ENCODE measurements at regions not wholly inside any gene's neighbourhood (a gene's known extent, or its start where the extent isn't known, plus 50 kb on each side); places are given as distances from the start of the nearest gene placed in this dataset.
A peak's percentile ranks its signal among the peaks of the same experiment; 100 is the strongest.

DNA sequence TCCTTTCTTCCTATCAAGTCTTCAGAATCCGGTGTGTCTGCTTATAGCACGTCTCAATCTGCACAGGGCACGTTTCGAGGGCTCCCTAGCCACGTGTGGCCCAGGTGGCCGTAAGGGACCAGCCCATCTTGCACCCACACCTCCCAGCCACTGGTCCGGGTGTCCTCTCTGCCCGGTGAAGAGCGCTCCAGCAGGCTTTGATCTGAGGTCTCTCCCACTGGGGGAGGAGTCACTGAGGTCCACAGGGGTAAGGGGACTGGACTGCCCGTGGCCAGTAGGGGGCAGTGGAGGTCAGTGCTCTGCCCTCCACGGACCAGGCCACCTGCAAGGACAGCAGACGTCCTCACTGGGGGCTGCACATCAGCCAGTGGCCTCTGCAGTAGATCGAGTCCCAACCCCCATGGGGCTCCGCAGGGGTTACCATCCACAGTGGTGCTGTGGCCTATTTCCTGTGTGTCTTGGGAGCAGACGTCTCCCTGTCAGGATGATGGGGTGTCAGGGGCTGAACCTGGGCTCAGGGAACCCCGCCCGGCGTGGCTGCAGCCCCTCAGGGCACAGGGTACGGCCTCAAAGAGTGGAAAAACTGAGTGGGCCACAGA is 204.1 kb upstream of the CIBAR2 start:
- H3K4me3 ChIP-seq (ENCODE audit: low read depth, low read length), result no peak overlapping the region
- TF ChIP-seq, protein P1, sequence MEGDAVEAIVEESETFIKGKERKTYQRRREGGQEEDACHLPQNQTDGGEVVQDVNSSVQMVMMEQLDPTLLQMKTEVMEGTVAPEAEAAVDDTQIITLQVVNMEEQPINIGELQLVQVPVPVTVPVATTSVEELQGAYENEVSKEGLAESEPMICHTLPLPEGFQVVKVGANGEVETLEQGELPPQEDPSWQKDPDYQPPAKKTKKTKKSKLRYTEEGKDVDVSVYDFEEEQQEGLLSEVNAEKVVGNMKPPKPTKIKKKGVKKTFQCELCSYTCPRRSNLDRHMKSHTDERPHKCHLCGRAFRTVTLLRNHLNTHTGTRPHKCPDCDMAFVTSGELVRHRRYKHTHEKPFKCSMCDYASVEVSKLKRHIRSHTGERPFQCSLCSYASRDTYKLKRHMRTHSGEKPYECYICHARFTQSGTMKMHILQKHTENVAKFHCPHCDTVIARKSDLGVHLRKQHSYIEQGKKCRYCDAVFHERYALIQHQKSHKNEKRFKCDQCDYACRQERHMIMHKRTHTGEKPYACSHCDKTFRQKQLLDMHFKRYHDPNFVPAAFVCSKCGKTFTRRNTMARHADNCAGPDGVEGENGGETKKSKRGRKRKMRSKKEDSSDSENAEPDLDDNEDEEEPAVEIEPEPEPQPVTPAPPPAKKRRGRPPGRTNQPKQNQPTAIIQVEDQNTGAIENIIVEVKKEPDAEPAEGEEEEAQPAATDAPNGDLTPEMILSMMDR (IDR thresholded peaks at IDR 0.05; ENCODE audit: insufficient read depth, low read depth, low read length), result peak; percentile 92
- H3K36me3 ChIP-seq (ENCODE audit: control insufficient read depth, insufficient read depth, low read length), result no peaks in the 10 kb centered on the region
- ChIA-PET CTCF (interaction anchor here (0.7 kb wide), 1 partner anchor 55 kb away, joined by 3 read pairs; no protein-coding TSS in a partner anchor), POLR2A (no interaction called here)
- no peaks in the 10 kb centered on the region for H3K27me3 ChIP-seq (ENCODE audit: control insufficient read depth, insufficient read depth, low read length)
- no peak for DNase-seq (ENCODE audit: low read depth)

DNA sequence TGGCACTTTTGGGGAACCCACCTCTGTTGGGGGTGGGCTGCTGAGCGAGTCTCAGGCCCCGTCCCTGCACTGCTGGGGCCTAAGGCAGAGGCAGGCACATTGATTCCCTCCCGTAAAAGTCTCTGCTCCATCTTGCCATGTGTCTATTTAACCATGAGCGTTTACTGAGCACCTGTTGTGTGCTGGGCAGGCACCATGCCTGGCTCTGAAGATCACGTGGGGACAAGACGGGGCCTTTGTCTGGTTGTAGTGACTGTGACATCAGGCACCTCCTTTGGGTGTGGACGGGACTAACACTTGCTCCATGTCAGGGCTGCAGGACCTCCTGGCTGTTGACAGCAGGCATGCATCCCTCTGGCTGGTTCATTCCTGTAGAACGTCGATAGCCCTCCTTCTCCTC is 204.7 kb upstream of the CIBAR2 start:
- ChIA-PET CTCF (no interaction called here), POLR2A (no interaction called here)
- no peaks in the 10 kb centered on the region for H3K27me3 ChIP-seq (ENCODE audit: control insufficient read depth, insufficient read depth, low read length)
- TF ChIP-seq, protein P1 (IDR thresholded peaks at IDR 0.05; ENCODE audit: insufficient read depth, low read depth, low read length), result no peak
- no peak overlapping the region for H3K4me3 ChIP-seq (ENCODE audit: low read depth, low read length)
- DNase-seq (ENCODE audit: low read depth), result no peak
- no peaks in the 10 kb centered on the region for H3K36me3 ChIP-seq (ENCODE audit: control insufficient read depth, insufficient read depth, low read length)

DNA sequence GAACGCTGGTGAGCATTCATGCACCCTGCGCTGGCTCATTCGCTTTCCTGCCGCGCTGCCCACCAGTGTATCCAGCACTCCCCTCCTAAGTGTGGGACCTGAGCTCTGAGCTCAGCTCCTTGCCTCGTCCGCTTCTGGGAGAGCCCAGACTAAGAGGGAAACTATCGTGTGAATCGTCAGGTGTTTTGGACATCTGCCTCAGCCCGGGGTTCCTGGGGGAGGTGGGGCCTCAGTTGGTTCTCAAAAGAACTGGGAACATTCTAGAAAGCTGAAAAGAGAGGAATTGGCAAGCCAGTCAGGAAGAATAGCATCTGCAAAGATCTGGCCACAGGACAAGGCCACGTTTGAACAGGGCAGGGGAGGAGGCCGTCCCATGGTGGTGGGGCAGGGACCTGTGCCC is 205.4 kb upstream of the CIBAR2 start:
- POLR2A ChIA-PET, result no interaction called here
- CTCF ChIA-PET, result interaction anchor here (1.1 to 1.2 kb wide), 2 partner anchors 11 to 15 kb away, joined by 3 read pairs; no protein-coding TSS in a partner anchor
- no peak for DNase-seq (ENCODE audit: low read depth)
- TF ChIP-seq, protein P1 (IDR thresholded peaks at IDR 0.05; ENCODE audit: insufficient read depth, low read depth, low read length), result no peak
- Histone ChIP-seq H3K27me3 (ENCODE audit: control insufficient read depth, insufficient read depth, low read length) (no peaks in the 10 kb centered on the region), H3K36me3 (ENCODE audit: control insufficient read depth, insufficient read depth, low read length) (no peaks in the 10 kb centered on the region), H3K4me3 (ENCODE audit: low read depth, low read length) (no peak overlapping the region)

DNA sequence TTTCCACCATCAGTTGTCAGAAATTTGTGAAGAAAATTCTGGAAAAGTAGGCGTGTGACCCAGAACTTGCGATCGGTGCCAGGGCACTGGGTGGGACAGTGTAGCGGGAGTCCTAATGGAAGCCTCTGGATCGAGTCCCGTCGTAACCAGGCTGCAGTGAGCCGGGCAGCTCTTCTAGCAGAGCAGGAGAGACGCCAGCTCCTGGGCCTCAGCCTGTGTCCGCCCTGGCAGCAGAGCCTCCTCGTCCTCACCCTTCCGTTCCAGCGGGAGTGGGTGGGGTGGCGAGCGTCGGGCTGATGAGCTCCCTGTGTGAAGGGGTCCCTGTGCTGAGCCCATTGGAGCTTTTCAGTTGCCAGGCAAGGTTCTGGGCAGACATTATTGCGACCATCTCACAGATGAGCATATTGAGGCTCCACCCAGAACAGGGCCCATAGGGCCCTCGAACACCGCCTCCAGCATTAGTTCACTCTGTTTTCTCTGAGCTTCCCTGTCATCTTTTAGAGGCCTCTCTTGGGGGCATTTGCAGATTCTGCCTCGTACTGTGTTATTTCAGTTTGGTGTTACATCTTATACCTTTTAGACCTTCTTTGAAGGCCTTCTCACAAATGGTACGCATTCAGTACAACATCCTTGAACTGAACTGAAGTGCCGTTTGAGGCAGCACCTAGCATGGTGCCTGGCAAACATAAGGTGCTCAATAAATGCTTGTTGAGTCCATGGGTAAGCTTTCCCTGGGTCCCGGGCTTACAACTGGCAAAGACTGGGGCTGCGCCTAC is 207.1 kb upstream of the CIBAR2 start:
- CTCF ChIA-PET, result interaction anchor here (1.3 kb wide), 1 partner anchor 22 kb away, joined by 5 read pairs; no protein-coding TSS in a partner anchor
- TF ChIP-seq, protein P1 (IDR thresholded peaks at IDR 0.05; ENCODE audit: insufficient read depth, low read depth, low read length), result no peak
- no peak overlapping the region for H3K4me3 ChIP-seq (ENCODE audit: low read depth, low read length)
- H3K27me3 ChIP-seq (ENCODE audit: control insufficient read depth, insufficient read depth, low read length), result no peaks in the 10 kb centered on the region
- DNase-seq (ENCODE audit: low read depth), result no peak
- POLR2A ChIA-PET, result no interaction called here
- no peaks in the 10 kb centered on the region for H3K36me3 ChIP-seq (ENCODE audit: control insufficient read depth, insufficient read depth, low read length)

DNA sequence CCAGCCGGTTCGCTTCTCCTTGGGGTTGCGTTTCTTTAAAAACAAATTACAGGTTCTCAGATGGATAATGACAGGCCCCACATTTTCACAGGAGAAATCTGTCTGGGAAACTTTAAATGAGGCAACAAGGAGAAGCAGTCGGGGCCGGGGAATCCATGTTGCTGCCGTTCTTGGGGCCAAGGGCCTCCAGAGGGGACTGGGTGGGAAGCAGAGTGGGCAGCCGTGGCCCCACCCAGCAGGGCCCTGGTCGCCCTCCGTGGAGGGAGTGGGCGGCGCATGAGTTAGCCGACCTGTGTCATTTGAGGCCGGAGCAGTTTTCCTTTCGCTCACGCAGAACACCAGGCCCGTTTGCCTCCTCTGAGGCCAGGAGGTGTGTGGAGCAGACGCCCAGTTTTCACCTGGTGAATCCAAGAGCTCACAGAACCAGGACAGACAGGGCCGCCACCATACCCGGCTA is 207.7 kb upstream of the CIBAR2 start:
- Histone ChIP-seq H3K36me3 (ENCODE audit: control insufficient read depth, insufficient read depth, low read length) (no peaks in the 10 kb centered on the region), H3K4me3 (ENCODE audit: low read depth, low read length) (no peak overlapping the region), H3K27me3 (ENCODE audit: control insufficient read depth, insufficient read depth, low read length) (no peaks in the 10 kb centered on the region)
- no peak for DNase-seq (ENCODE audit: low read depth)
- TF ChIP-seq, protein P1 (IDR thresholded peaks at IDR 0.05; ENCODE audit: insufficient read depth, low read depth, low read length), result no peak
- ChIA-PET CTCF (interaction anchor here (1.3 kb wide), 1 partner anchor 23 kb away, joined by 5 read pairs; no protein-coding TSS in a partner anchor), POLR2A (no interaction called here)

Data from BJ (cell line).